BJ (cell line): ENCODE measurements at regions not wholly inside any gene's neighbourhood (a gene's known extent, or its start where the extent isn't known, plus 50 kb on each side); places are given as distances from the start of the nearest gene placed in this dataset.

Experiments
- CTCF ChIA-PET: fragments of 350-600 bp; formaldehyde crosslinking; extraction: SDS; loops from one replicate; lab custom pipeline; 2021; ENCODE audit warnings: antibody characterized with exemption, inconsistent platforms; lab: Yijun Ruan, JAX
- POLR2A ChIA-PET: fragments of 300-600 bp; sonication (Branson Sonifier 250); formaldehyde crosslinking; extraction: SDS; loops from one replicate; lab custom pipeline; 2021; ENCODE audit warnings: antibody characterized with exemption; lab: Charles Lee
- DNase-seq: peaks from one replicate; pipeline ENCODE4 v3.0.0-alpha.2; 2011; ENCODE audit warnings: low read depth
- H3K27me3 ChIP-seq: 2 replicates; pipeline ENCODE4 v1.6.0; 2011; ENCODE audit warnings: low read length; ENCODE audit not compliant: control insufficient read depth, insufficient read depth
- H3K36me3 ChIP-seq: 2 replicates; pipeline ENCODE4 v1.5.1; 2011; ENCODE audit warnings: low read length; ENCODE audit not compliant: control insufficient read depth, insufficient read depth
- H3K4me3 ChIP-seq: 2 replicates; pipeline ENCODE4 v1.5.1; 2011; ENCODE audit warnings: low read depth, mild to moderate bottlenecking, control low read depth, low read length
- CTCF ChIP-seq: IDR thresholded peaks from 2 replicates; pipeline ENCODE4 v1.5.1; 2011; ENCODE audit warnings: low read depth, mild to moderate bottlenecking, control low read depth, inconsistent platforms, low read length, moderate library complexity; ENCODE audit not compliant: insufficient read depth

GRCh38 chr9:28207657-28208056 lies 634.4 kb upstream of the C9orf72 start:
- DNase-seq, result no peak
- TF ChIP-seq CTCF, result no peak
- Histone ChIP-seq H3K4me3 (no peak overlapping the region), H3K36me3 (no peaks in the 10 kb centered on the region), H3K27me3 (no peaks in the 10 kb centered on the region)
- CTCF ChIA-PET, result interaction anchor here (1.2 kb wide), 1 partner anchor 14 kb away, joined by 3 read pairs; no protein-coding TSS in a partner anchor
- POLR2A ChIA-PET, result no interaction called here

- CTCF ChIA-PET, result no interaction called here
- Histone ChIP-seq H3K36me3 (no peaks in the 10 kb centered on the region), H3K27me3 (no peaks in the 10 kb centered on the region), H3K4me3 (no peak overlapping the region)
- POLR2A ChIA-PET, result no interaction called here
- no peak for DNase-seq
- TF ChIP-seq CTCF, result no peak
These were observed 635.8 kb upstream of the C9orf72 start for GRCh38 chr9:28209130-28209529.

GRCh38 chr9:28212979-28213378 lies 639.7 kb upstream of the C9orf72 start:
- no peak for TF ChIP-seq CTCF
- POLR2A ChIA-PET, result no interaction called here
- CTCF ChIA-PET, result no interaction called here
- Histone ChIP-seq H3K4me3 (no peak overlapping the region), H3K27me3 (no peaks in the 10 kb centered on the region), H3K36me3 (no peaks in the 10 kb centered on the region)
- peak; percentile 67 for DNase-seq

GRCh38 chr9:28215536-28216299 lies 642.4 kb upstream of the C9orf72 start:
- no peaks in the 10 kb centered on the region for H3K27me3 ChIP-seq
- H3K36me3 ChIP-seq, result no peaks in the 10 kb centered on the region
- ChIA-PET CTCF (no interaction called here), POLR2A (no interaction called here)
- no peak for TF ChIP-seq CTCF
- no peak overlapping the region for H3K4me3 ChIP-seq
- DNase-seq, result no peak

GRCh38 chr9:28232686-28233085 lies 659.4 kb upstream of the C9orf72 start:
- Histone ChIP-seq H3K36me3 (no peaks in the 10 kb centered on the region), H3K27me3 (no peaks in the 10 kb centered on the region), H3K4me3 (no peak overlapping the region)
- ChIA-PET POLR2A (no interaction called here), CTCF (interaction anchor here (0.6 kb wide), 1 partner anchor 972 kb away, joined by 3 read pairs; no protein-coding TSS in a partner anchor)
- DNase-seq, result no peak
- no peak for TF ChIP-seq CTCF
